HCT116 (cell line): ENCODE measurements at regions not wholly inside any gene's neighbourhood (a gene's known extent, or its start where the extent isn't known, plus 50 kb on each side); places are given as distances from the start of the nearest gene placed in this dataset.

Experiments used
- ATAC-seq: fragments of 200-7000 bp; cut with Tn5 transposase; 2 replicates; pipeline ENCODE4 v1.9.1; 2020; ENCODE audit warnings: mild to moderate bottlenecking, moderate library complexity
- BruUV-seq: library from RNA; stranded (reverse); fragments of 400-500 nt; replicated peaks from 2 replicates; lab custom pipeline; 2021; lab: Mats Ljungman, UMichigan
- CTCF ChIA-PET: fragments of 300-600 bp; sonication (Branson Sonifier 250); formaldehyde crosslinking; loops from one replicate; lab custom pipeline; 2021; ENCODE audit warnings: antibody characterized with exemption; lab: Charles Lee
- POLR2A ChIA-PET: fragments of 300-600, 350-600 bp; sonication (Branson Sonifier 250); formaldehyde crosslinking; loops from one replicate; lab custom pipeline; 2021; ENCODE audit warnings: antibody characterized with exemption; lab: Charles Lee
- RAD21 ChIA-PET, 2 experiments: fragments of 300-600 bp; sonication (Branson Sonifier 250); formaldehyde crosslinking; loops; one replicate each; lab custom pipeline; 2023; ENCODE audit warnings: low total read pairs in 2 of 2; ENCODE audit not compliant: uncharacterized antibody in 2 of 2, unreplicated experiment in 2 of 2, low non-redundant PET in 1 of 2; lab: Charles Lee
- DNase-seq: peaks from one replicate; pipeline ENCODE4 v3.0.0-alpha.2; 2010; ENCODE audit warnings: low read depth, low spot score
- H2AFZ ChIP-seq: fragments of 200-600 bp; shearing (Covaris generic), sonication (generic); 2 replicates; pipeline ENCODE4 v1.6.1; 2017; ENCODE audit warnings: low read depth, mixed run types, mixed read lengths, antibody characterized with exemption, low read length; ENCODE audit not compliant: poor library complexity, severe bottlenecking
- H3K27ac ChIP-seq: 2 replicates; pipeline ENCODE4 v1.5.1; 2012; ENCODE audit warnings: low read depth, low read length
- H3K27me3 ChIP-seq: fragments of 200-600 bp; sonication (generic); 2 replicates; pipeline ENCODE4 v1.6.1; 2016; ENCODE audit warnings: mixed run types, low read length, mixed read lengths; ENCODE audit not compliant: insufficient read depth
- H3K36me3 ChIP-seq, 2 experiments: fragments of 200-500 bp in 1 of 2; fragments of 200-600 bp in 1 of 2; sonication (Bioruptor generic) in 1 of 2; sonication (generic) in 1 of 2; 2 replicates each; pipeline versions ENCODE4 v1.5.1 to v1.6.1; 2014 to 2016; ENCODE audit warnings: low read length in 2 of 2, inconsistent platforms in 1 of 2, mixed read lengths in 1 of 2, mixed run types in 1 of 2; ENCODE audit not compliant: insufficient read depth in 2 of 2, control insufficient read depth in 1 of 2
- H3K4me1 ChIP-seq, 2 experiments: fragments of 200-600 bp in 1 of 2; sonication (generic) in 1 of 2; 2 replicates each; pipeline versions ENCODE4 v1.5.1 to v1.6.1; 2012 to 2017; ENCODE audit warnings: low read length in 2 of 2, inconsistent platforms in 1 of 2, mild to moderate bottlenecking in 1 of 2, mixed read lengths in 1 of 2, mixed run types in 1 of 2, moderate library complexity in 1 of 2; ENCODE audit not compliant: insufficient read depth in 2 of 2, control insufficient read depth in 1 of 2
- H3K4me2 ChIP-seq: fragments of 200-600 bp; sonication (generic); 2 replicates; pipeline ENCODE4 v1.6.1; 2017; ENCODE audit warnings: mixed run types, low read length, mixed read lengths
- H3K4me3 ChIP-seq, 2 experiments: fragments of 200-600 bp in 1 of 2; sonication (generic) in 1 of 2; replicated peaks in 1 of 2; 2 replicates each; pipeline ENCODE4 v1.5.1; 2011 to 2016; ENCODE audit warnings: low read length in 2 of 2, control low read depth in 1 of 2, low read depth in 1 of 2, mild to moderate bottlenecking in 1 of 2, mixed read lengths in 1 of 2, mixed run types in 1 of 2
- H3K79me2 ChIP-seq: fragments of 200-600 bp; sonication (generic); 2 replicates; pipeline ENCODE4 v1.6.1; 2017; ENCODE audit warnings: mild to moderate bottlenecking, mixed run types, low read length, moderate library complexity, mixed read lengths; ENCODE audit not compliant: insufficient read depth
- H3K9ac ChIP-seq: fragments of 200-600 bp; sonication (generic); 2 replicates; pipeline ENCODE4 v1.6.1; 2016; ENCODE audit warnings: low read length, mixed read lengths
- H3K9me2 ChIP-seq: fragments of 200-600 bp; sonication (generic), shearing (Covaris generic); 2 replicates; pipeline ENCODE4 v1.6.1; 2017; ENCODE audit warnings: mixed run types, mild to moderate bottlenecking, moderate library complexity; ENCODE audit not compliant: insufficient read depth
- H3K9me3 ChIP-seq, 2 experiments: fragments of 200-500 bp in 1 of 2; fragments of 200-600 bp in 1 of 2; sonication (Bioruptor generic) in 1 of 2; sonication (generic) in 1 of 2; 2 replicates each; pipeline ENCODE4 v1.6.1; 2014 to 2017; ENCODE audit warnings: low read length in 2 of 2, mixed read lengths in 2 of 2, inconsistent platforms in 1 of 2, low read depth in 1 of 2, mild to moderate bottlenecking in 1 of 2, mixed run types in 1 of 2, moderate library complexity in 1 of 2; ENCODE audit not compliant: control insufficient read depth in 1 of 2, insufficient read depth in 1 of 2
- H4K20me1 ChIP-seq: fragments of 200-600 bp; sonication (generic), shearing (Covaris generic); 2 replicates; pipeline ENCODE4 v1.6.1; 2017; ENCODE audit warnings: mixed run types, mild to moderate bottlenecking, moderate library complexity; ENCODE audit not compliant: insufficient read depth
- ATF3 ChIP-seq: IDR thresholded peaks from 2 replicates; pipeline ENCODE4 v1.6.1; 2012
- CBX3 ChIP-seq: IDR thresholded peaks from 2 replicates; pipeline ENCODE4 v1.6.1; 2012; ENCODE audit warnings: low read depth
- CTCF ChIP-seq, 3 experiments: fragments of 200-600 bp in 1 of 3; sonication (generic) in 1 of 3; IDR thresholded peaks in 2 of 3; conservative IDR thresholded peaks in 1 of 3; 2 replicates each; pipeline ENCODE4 v1.5.1; 2012 to 2017; ENCODE audit warnings: low read depth in 2 of 3, low read length in 2 of 3, antibody characterized with exemption in 1 of 3, borderline replicate concordance in 1 of 3, control low read depth in 1 of 3, mild to moderate bottlenecking in 1 of 3, mixed read lengths in 1 of 3, mixed run types in 1 of 3, moderate library complexity in 1 of 3; ENCODE audit not compliant: insufficient read depth in 1 of 3
- EGR1 ChIP-seq: IDR thresholded peaks from 2 replicates; pipeline ENCODE4 v1.6.1; 2012; ENCODE audit warnings: low read depth
- ELF1 ChIP-seq: IDR thresholded peaks from 2 replicates; pipeline ENCODE4 v1.6.1; 2012; ENCODE audit warnings: low read depth, borderline replicate concordance
- FOSL1 ChIP-seq: IDR thresholded peaks from 2 replicates; pipeline ENCODE4 v1.6.1; 2012; ENCODE audit warnings: low read depth
- POLR2A ChIP-seq: IDR thresholded peaks from 2 replicates; pipeline ENCODE4 v1.7.0; 2011; ENCODE audit warnings: borderline replicate concordance; ENCODE audit not compliant: insufficient read depth, insufficient read length; ENCODE audit errors: extremely low read depth
- POLR2AphosphoS5 ChIP-seq: IDR thresholded peaks from 2 replicates; pipeline ENCODE4 v1.6.1; 2011; ENCODE audit warnings: mild to moderate bottlenecking, low read depth, low read length, moderate library complexity
- SP1 ChIP-seq: IDR thresholded peaks from 2 replicates; pipeline ENCODE4 v1.6.1; 2012; ENCODE audit warnings: low read depth
- TCF7L2 ChIP-seq: IDR thresholded peaks from 2 replicates; pipeline ENCODE4 v1.7.0; 2011; ENCODE audit warnings: borderline replicate concordance, inconsistent platforms; ENCODE audit not compliant: insufficient read depth, insufficient read length; ENCODE audit errors: extremely low read depth
- YY1 ChIP-seq: IDR thresholded peaks from 2 replicates; pipeline ENCODE4 v1.6.1; 2011; ENCODE audit warnings: low read length, low read depth, moderate library complexity, mild to moderate bottlenecking; ENCODE audit not compliant: insufficient replicate concordance; ENCODE audit errors: extremely low read depth
- ZBTB33 ChIP-seq: IDR thresholded peaks from 2 replicates; pipeline ENCODE4 v1.6.1; 2011; ENCODE audit warnings: mild to moderate bottlenecking, low read length, moderate library complexity; ENCODE audit not compliant: insufficient replicate concordance; ENCODE audit errors: extremely low read depth
- ZFX ChIP-seq: fragments of 450-650 bp; IDR thresholded peaks from 2 replicates; pipeline ENCODE4 v1.6.1; 2017
- ZNF274 ChIP-seq: fragments of 200-500 bp; sonication (Bioruptor generic); IDR thresholded peaks from 2 replicates; pipeline ENCODE4 v1.6.1; 2014; ENCODE audit warnings: mild to moderate bottlenecking, low read depth, low read length, inconsistent platforms
- intact Hi-C: fragments of 100-400 bp; cut with micrococcal nuclease; formaldehyde crosslinking; loops from 2 replicates; pipeline ENCODE4 v1.10.0; 2022

GRCh38 chr10:2748287-2748686 is 319.1 kb upstream of the PFKP start:
- Histone ChIP-seq H4K20me1 (no peaks in the 10 kb centered on the region), H3K79me2 (no peaks in the 10 kb centered on the region), H2AFZ (no peak overlapping the region), H3K36me3 (no peaks in the 10 kb centered on the region), H3K9me3 (no peaks in the 10 kb centered on the region)
- DNase-seq (no peak), ATAC-seq (no peak)
- POLR2A ChIA-PET: no interaction called here
- no TSS peak for BruUV-seq
- TF ChIP-seq CBX3 (no peak), ELF1 (no peak)
- TF ChIP-seq, all 23 proteins: peak for 0
- CTCF ChIA-PET: no interaction called here
- no peaks in the 10 kb centered on the region for H3K9me2 ChIP-seq
- no peaks in the 10 kb centered on the region for H3K4me1 ChIP-seq
- H3K4me2 ChIP-seq: no peak overlapping the region
- intact Hi-C loops: no loop called here
- H3K27me3 ChIP-seq: no peaks in the 10 kb centered on the region
- no peak overlapping the region for H3K9ac ChIP-seq
- no peak overlapping the region for H3K27ac ChIP-seq
- no peak overlapping the region for H3K4me3 ChIP-seq
- RAD21 ChIA-PET: no interaction called here

GRCh38 chr10:2746638-2747037 is 320.7 kb upstream of the PFKP start:
- no peaks in the 10 kb centered on the region for H3K27me3 ChIP-seq
- H3K9me3 ChIP-seq: no peaks in the 10 kb centered on the region
- no peak for ATAC-seq
- ChIA-PET CTCF (no interaction called here), RAD21 (no interaction called here), POLR2A (no interaction called here)
- no peaks in the 10 kb centered on the region for H3K9me2 ChIP-seq
- H3K4me1 ChIP-seq: no peaks in the 10 kb centered on the region
- intact Hi-C loops: no loop called here
- no peak for TF ChIP-seq TCF7L2
- no peak for TF ChIP-seq POLR2AphosphoS5
- TF ChIP-seq YY1: no peak
- TF ChIP-seq FOSL1: no peak
- no peak for TF ChIP-seq ATF3
- no peak for TF ChIP-seq ZFX
- TF ChIP-seq SP1: no peak
- TF ChIP-seq CTCF (IDR thresholded peaks at IDR 0.05 in 2 of 3, conservative IDR thresholded peaks at IDR 0.05 in 1 of 3; ENCODE audit: borderline replicate concordance in 1 of 3, insufficient read depth in 1 of 3, low read depth in 2 of 3, low read length in 2 of 3): no peak
- TF ChIP-seq ZNF274: no peak
- no peak for TF ChIP-seq POLR2A
- TF ChIP-seq EGR1: no peak
- TF ChIP-seq ZBTB33: no peak
- TF ChIP-seq ELF1: no peak
- no TSS peak for BruUV-seq
- no peaks in the 10 kb centered on the region for H4K20me1 ChIP-seq
- H3K9ac ChIP-seq: no peak overlapping the region
- H2AFZ ChIP-seq: no peak overlapping the region
- H3K36me3 ChIP-seq: no peaks in the 10 kb centered on the region
- H3K27ac ChIP-seq: no peak overlapping the region
- H3K4me2 ChIP-seq: no peak overlapping the region
- no peak overlapping the region for H3K4me3 ChIP-seq
- DNase-seq: no peak
- H3K79me2 ChIP-seq: no peaks in the 10 kb centered on the region
